ENCODE measurements at regions not wholly inside any gene's neighbourhood (a gene's known extent, or its start where the extent isn't known, plus 50 kb on each side); places are given as distances from the start of the nearest gene placed in this dataset.

DNA sequence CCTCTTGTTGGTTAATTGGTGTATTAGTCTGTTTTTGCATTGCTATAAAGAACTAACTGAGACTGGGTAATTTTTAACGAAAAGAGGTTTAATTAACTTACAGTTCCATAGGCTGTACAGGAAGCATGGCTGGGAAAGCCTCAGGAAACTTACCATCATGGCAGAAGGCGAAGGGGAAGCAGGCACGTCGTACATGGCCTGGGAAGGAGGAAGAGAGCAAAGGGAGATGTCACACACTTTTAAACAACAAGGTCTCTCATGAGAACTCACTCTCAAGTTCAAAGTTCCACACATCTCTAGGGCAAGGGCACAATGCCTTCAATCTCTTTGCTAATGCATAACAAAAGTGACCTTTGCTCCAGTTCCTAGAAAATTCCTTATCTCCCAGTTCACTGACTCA is 125.0 kb upstream of the IRX5 start:
- Histone ChIP-seq H3K9me3 (ENCODE audit: control insufficient read depth in 2 of 2, insufficient read depth in 1 of 2, low read depth in 1 of 2, low read length in 1 of 2) (peaks cover 0 to 2% of the 10 kb centered on the region in 2 donors), H3K27me3 (ENCODE audit: control insufficient read depth in 3 of 3, insufficient read depth in 3 of 3, low read length in 3 of 3) (no peaks in the 10 kb centered on the region), H3K27ac (ENCODE audit: low read depth in 1 of 3, low read length in 2 of 3) (no peak overlapping the region), H3K4me3 (ENCODE audit: low read depth in 1 of 3, low read length in 3 of 3) (no peak overlapping the region), H3K36me3 (ENCODE audit: control insufficient read depth in 3 of 3, insufficient read depth in 2 of 3, low read depth in 1 of 3, low read length in 3 of 3) (no peaks in the 10 kb centered on the region), H3K4me1 (ENCODE audit: control insufficient read depth in 3 of 3, insufficient read depth in 2 of 3, low read depth in 1 of 3, low read length in 2 of 3) (no peaks in the 10 kb centered on the region)
- 36 to 65% (median 47%) methylated on average over 4 of the region's 4 CpGs for WGBS, 3 donors
- DNase-seq, result peak in 1 of 2 donors; percentile 14
- no peak for FAIRE-seq

- no peak for FAIRE-seq
- no peak overlapping the region for H3K27ac ChIP-seq (ENCODE audit: low read depth in 1 of 3, low read length in 2 of 3)
- no peak for DNase-seq
- WGBS, 3 donors, result 84 to 87% (median 84%) methylated on average over 9 of the region's 9 CpGs
- H3K9me3 ChIP-seq (ENCODE audit: control insufficient read depth in 2 of 2, insufficient read depth in 1 of 2, low read depth in 1 of 2, low read length in 1 of 2), result peaks cover 0 to 2% of the 10 kb centered on the region in 2 donors
- no peaks in the 10 kb centered on the region for H3K27me3 ChIP-seq (ENCODE audit: control insufficient read depth in 3 of 3, insufficient read depth in 3 of 3, low read length in 3 of 3)
- no peak overlapping the region for H3K4me3 ChIP-seq (ENCODE audit: low read depth in 1 of 3, low read length in 3 of 3)
- H3K4me1 ChIP-seq (ENCODE audit: control insufficient read depth in 3 of 3, insufficient read depth in 2 of 3, low read depth in 1 of 3, low read length in 2 of 3), result no peaks in the 10 kb centered on the region
- no peaks in the 10 kb centered on the region for H3K36me3 ChIP-seq (ENCODE audit: control insufficient read depth in 3 of 3, insufficient read depth in 2 of 3, low read depth in 1 of 3, low read length in 3 of 3)
Observed at GRCh38 chr16:54801057-54801844, 129.4 kb upstream of the IRX5 start.

DNA sequence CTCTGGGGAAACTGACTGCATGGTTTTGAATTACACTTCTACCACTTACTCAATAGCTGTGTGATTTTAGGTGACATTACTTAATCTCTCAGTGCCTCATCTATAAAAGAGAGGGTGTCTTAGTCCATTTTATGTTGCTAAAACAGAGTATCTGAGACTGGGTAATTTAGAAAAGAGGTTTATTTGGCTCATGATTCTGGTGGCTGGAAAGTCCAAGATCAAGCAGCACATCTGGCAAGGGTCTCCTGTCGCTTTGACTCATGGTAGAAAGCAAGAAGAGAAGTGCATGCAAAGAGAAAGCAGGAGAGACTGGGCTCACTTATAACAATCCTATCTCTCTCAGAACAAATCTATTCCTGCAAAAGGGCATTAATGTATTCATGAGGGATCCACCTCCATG is 132.4 kb upstream of the IRX5 start:
- no peaks in the 10 kb centered on the region for H3K36me3 ChIP-seq (ENCODE audit: control insufficient read depth in 3 of 3, insufficient read depth in 2 of 3, low read depth in 1 of 3, low read length in 3 of 3)
- H3K27me3 ChIP-seq (ENCODE audit: control insufficient read depth in 3 of 3, insufficient read depth in 3 of 3, low read length in 3 of 3), result no peaks in the 10 kb centered on the region
- 76 to 89% (median 88%) methylated on average over 1 of the region's 1 CpG for WGBS, 3 donors
- no peak overlapping the region for H3K4me3 ChIP-seq (ENCODE audit: low read depth in 1 of 3, low read length in 3 of 3)
- H3K9me3 ChIP-seq (ENCODE audit: control insufficient read depth in 2 of 2, insufficient read depth in 1 of 2, low read depth in 1 of 2, low read length in 1 of 2), result no peaks in the 10 kb centered on the region
- no peak for DNase-seq
- no peaks in the 10 kb centered on the region for H3K4me1 ChIP-seq (ENCODE audit: control insufficient read depth in 3 of 3, insufficient read depth in 2 of 3, low read depth in 1 of 3, low read length in 2 of 3)
- no peak for FAIRE-seq
- H3K27ac ChIP-seq (ENCODE audit: low read depth in 1 of 3, low read length in 2 of 3), result no peak overlapping the region

DNA sequence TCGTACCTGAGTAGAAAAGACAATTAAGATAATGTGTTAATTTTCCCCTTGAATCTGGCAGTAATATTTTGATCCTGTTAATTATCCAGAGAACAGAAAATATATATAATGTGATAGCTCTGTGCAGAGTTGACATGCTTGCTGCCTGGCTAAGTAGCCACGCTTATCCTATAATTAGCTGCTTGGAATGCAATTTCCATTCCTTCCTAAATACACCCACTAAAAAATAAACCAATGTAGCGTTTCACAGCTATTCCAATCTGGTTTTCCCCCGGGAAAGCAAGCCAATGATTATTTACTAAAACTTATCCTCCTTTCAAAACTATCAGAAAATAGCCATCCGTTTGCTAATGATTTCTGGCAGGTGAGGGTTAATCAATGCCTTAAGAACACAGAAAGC is 134.5 kb upstream of the IRX5 start:
- Histone ChIP-seq H3K27ac (ENCODE audit: low read depth in 1 of 3, low read length in 2 of 3) (no peak overlapping the region), H3K36me3 (ENCODE audit: control insufficient read depth in 3 of 3, insufficient read depth in 2 of 3, low read depth in 1 of 3, low read length in 3 of 3) (no peaks in the 10 kb centered on the region), H3K9me3 (ENCODE audit: control insufficient read depth in 2 of 2, insufficient read depth in 1 of 2, low read depth in 1 of 2, low read length in 1 of 2) (no peaks in the 10 kb centered on the region), H3K4me1 (ENCODE audit: control insufficient read depth in 3 of 3, insufficient read depth in 2 of 3, low read depth in 1 of 3, low read length in 2 of 3) (no peaks in the 10 kb centered on the region), H3K27me3 (ENCODE audit: control insufficient read depth in 3 of 3, insufficient read depth in 3 of 3, low read length in 3 of 3) (no peaks in the 10 kb centered on the region), H3K4me3 (ENCODE audit: low read depth in 1 of 3, low read length in 3 of 3) (no peak overlapping the region)
- FAIRE-seq (no peak), DNase-seq (no peak)
- 29 to 48% (median 38%) methylated on average over 5 of the region's 5 CpGs for WGBS, 3 donors

DNA sequence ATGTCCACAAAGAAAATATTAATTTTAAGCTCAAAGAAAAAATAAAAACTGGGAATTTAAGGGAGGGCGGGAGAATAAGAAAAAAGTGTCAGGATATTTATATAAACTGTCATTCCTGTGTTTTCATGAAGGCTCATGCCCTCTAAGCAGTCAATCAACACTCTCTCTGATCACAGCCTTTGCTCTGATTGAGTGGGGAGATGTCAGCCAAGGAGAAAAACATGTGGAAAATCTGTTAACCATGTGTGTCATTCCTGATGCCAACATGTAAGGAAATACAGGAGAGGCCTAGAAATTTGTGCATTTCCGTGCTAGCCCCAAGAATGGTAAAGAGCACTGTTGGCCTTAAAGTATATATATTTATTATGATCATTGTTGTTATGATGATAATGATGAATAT is 137.9 kb upstream of the IRX5 start:
- Histone ChIP-seq H3K27ac (ENCODE audit: low read depth in 1 of 3, low read length in 2 of 3) (no peak overlapping the region), H3K27me3 (ENCODE audit: control insufficient read depth in 3 of 3, insufficient read depth in 3 of 3, low read length in 3 of 3) (no peaks in the 10 kb centered on the region), H3K36me3 (ENCODE audit: control insufficient read depth in 3 of 3, insufficient read depth in 2 of 3, low read depth in 1 of 3, low read length in 3 of 3) (no peaks in the 10 kb centered on the region), H3K9me3 (ENCODE audit: control insufficient read depth in 2 of 2, insufficient read depth in 1 of 2, low read depth in 1 of 2, low read length in 1 of 2) (no peaks in the 10 kb centered on the region), H3K4me3 (ENCODE audit: low read depth in 1 of 3, low read length in 3 of 3) (no peak overlapping the region), H3K4me1 (ENCODE audit: control insufficient read depth in 3 of 3, insufficient read depth in 2 of 3, low read depth in 1 of 3, low read length in 2 of 3) (no peaks in the 10 kb centered on the region)
- DNase-seq (no peak), FAIRE-seq (no peak)
- WGBS, 3 donors, result 68 to 81% (median 69%) methylated on average over 2 of the region's 2 CpGs

- H3K4me3 ChIP-seq (ENCODE audit: low read depth in 1 of 3, low read length in 3 of 3), result no peak overlapping the region
- H3K4me1 ChIP-seq (ENCODE audit: control insufficient read depth in 3 of 3, insufficient read depth in 2 of 3, low read depth in 1 of 3, low read length in 2 of 3), result no peaks in the 10 kb centered on the region
- WGBS, 3 donors, result 23 to 62% (median 42%) methylated on average over 1 of the region's 1 CpG
- no peaks in the 10 kb centered on the region for H3K36me3 ChIP-seq (ENCODE audit: control insufficient read depth in 3 of 3, insufficient read depth in 2 of 3, low read depth in 1 of 3, low read length in 3 of 3)
- no peaks in the 10 kb centered on the region for H3K27me3 ChIP-seq (ENCODE audit: control insufficient read depth in 3 of 3, insufficient read depth in 3 of 3, low read length in 3 of 3)
- H3K9me3 ChIP-seq (ENCODE audit: control insufficient read depth in 2 of 2, insufficient read depth in 1 of 2, low read depth in 1 of 2, low read length in 1 of 2), result no peaks in the 10 kb centered on the region
- no peak overlapping the region for H3K27ac ChIP-seq (ENCODE audit: low read depth in 1 of 3, low read length in 2 of 3)
- DNase-seq (no peak), FAIRE-seq (no peak)
Observed at GRCh38 chr16:54787045-54787444, 143.6 kb upstream of the IRX5 start.

GRCh38 chr16:54783980-54784379 is 146.7 kb upstream of the IRX5 start:
- no peak for DNase-seq

DNA sequence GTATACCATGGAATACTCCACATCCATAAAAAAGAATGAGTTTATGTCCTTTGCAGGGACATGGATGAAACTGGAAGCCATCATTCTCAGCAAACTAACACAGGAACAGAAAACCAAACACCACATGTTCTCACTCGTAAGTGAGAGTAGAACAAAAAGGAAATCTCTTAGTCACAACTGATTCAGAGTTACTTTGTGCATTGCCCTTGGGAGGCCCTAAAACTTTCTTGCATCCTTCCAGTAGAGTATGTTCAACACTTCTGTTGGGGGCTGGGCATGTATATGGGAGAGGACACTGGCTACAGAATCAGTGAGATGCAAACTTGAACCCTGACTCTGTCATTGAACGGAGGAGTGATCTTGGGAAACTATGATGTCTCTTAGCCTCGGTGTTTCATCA is 147.4 kb upstream of the IRX5 start:
- 69 to 75% (median 74%) methylated on average over 3 of the region's 3 CpGs for WGBS, 3 donors
- Histone ChIP-seq H3K4me3 (ENCODE audit: low read depth in 1 of 3, low read length in 3 of 3) (no peak overlapping the region), H3K4me1 (ENCODE audit: control insufficient read depth in 3 of 3, insufficient read depth in 2 of 3, low read depth in 1 of 3, low read length in 2 of 3) (no peaks in the 10 kb centered on the region), H3K36me3 (ENCODE audit: control insufficient read depth in 3 of 3, insufficient read depth in 2 of 3, low read depth in 1 of 3, low read length in 3 of 3) (no peaks in the 10 kb centered on the region), H3K27ac (ENCODE audit: low read depth in 1 of 3, low read length in 2 of 3) (no peak overlapping the region), H3K27me3 (ENCODE audit: control insufficient read depth in 3 of 3, insufficient read depth in 3 of 3, low read length in 3 of 3) (no peaks in the 10 kb centered on the region), H3K9me3 (ENCODE audit: control insufficient read depth in 2 of 2, insufficient read depth in 1 of 2, low read depth in 1 of 2, low read length in 1 of 2) (no peaks in the 10 kb centered on the region)
- FAIRE-seq, result no peak
- DNase-seq, result no peak

More at GRCh38 chr16:54783980-54784379, 146.7 kb upstream of the IRX5 start:
- Histone ChIP-seq H3K27ac (ENCODE audit: low read depth in 1 of 3, low read length in 2 of 3) (no peak overlapping the region), H3K36me3 (ENCODE audit: control insufficient read depth in 3 of 3, insufficient read depth in 2 of 3, low read depth in 1 of 3, low read length in 3 of 3) (no peaks in the 10 kb centered on the region), H3K9me3 (ENCODE audit: control insufficient read depth in 2 of 2, insufficient read depth in 1 of 2, low read depth in 1 of 2, low read length in 1 of 2) (no peaks in the 10 kb centered on the region), H3K27me3 (ENCODE audit: control insufficient read depth in 3 of 3, insufficient read depth in 3 of 3, low read length in 3 of 3) (no peaks in the 10 kb centered on the region), H3K4me3 (ENCODE audit: low read depth in 1 of 3, low read length in 3 of 3) (no peak overlapping the region), H3K4me1 (ENCODE audit: control insufficient read depth in 3 of 3, insufficient read depth in 2 of 3, low read depth in 1 of 3, low read length in 2 of 3) (no peaks in the 10 kb centered on the region)
- 88 to 92% (median 91%) methylated on average over 2 of the region's 2 CpGs for WGBS, 3 donors
- FAIRE-seq, result no peak

DNA sequence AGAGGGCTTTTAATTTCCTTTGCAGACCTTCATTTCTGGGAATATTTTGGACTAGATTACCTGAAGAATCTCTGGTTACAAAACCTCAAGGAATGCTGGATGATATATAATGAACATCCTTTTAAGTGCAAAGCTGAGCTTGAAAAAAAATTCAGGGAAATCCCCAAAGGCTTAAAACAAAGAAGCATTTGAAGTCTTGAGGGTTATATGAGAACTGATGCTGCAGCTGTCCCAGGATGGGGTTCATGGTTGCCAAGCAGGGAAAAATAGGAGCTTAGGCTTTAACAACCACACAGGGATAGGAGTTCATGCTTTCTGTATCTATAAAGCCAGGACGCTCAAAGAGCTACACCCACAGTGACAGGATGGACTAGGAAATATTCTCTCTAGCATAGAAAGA is 150.4 kb upstream of the IRX5 start:
- H3K9me3 ChIP-seq (ENCODE audit: control insufficient read depth in 2 of 2, insufficient read depth in 1 of 2, low read depth in 1 of 2, low read length in 1 of 2), result no peaks in the 10 kb centered on the region
- no peak overlapping the region for H3K4me3 ChIP-seq (ENCODE audit: low read depth in 1 of 3, low read length in 3 of 3)
- no peak overlapping the region for H3K27ac ChIP-seq (ENCODE audit: low read depth in 1 of 3, low read length in 2 of 3)
- no peak for DNase-seq
- FAIRE-seq, result no peak
- H3K36me3 ChIP-seq (ENCODE audit: control insufficient read depth in 3 of 3, insufficient read depth in 2 of 3, low read depth in 1 of 3, low read length in 3 of 3), result no peaks in the 10 kb centered on the region
- H3K27me3 ChIP-seq (ENCODE audit: control insufficient read depth in 3 of 3, insufficient read depth in 3 of 3, low read length in 3 of 3), result no peaks in the 10 kb centered on the region
- H3K4me1 ChIP-seq (ENCODE audit: control insufficient read depth in 3 of 3, insufficient read depth in 2 of 3, low read depth in 1 of 3, low read length in 2 of 3), result no peaks in the 10 kb centered on the region
- 60 to 78% (median 65%) methylated on average over 1 of the region's 1 CpG for WGBS, 3 donors

All from small intestine (tissue), 7 donors.